Neural progenitor cell (in vitro differentiated cells): ENCODE measurements at regions not wholly inside any gene's neighbourhood (a gene's known extent, or its start where the extent isn't known, plus 50 kb on each side); places are given as distances from the start of the nearest gene placed in this dataset.

Experiments used
- CTCF ChIP-seq: fragments of 200-600 bp; sonication (generic); IDR thresholded peaks from 2 replicates; pipeline ENCODE4 v1.5.1; 2017; ENCODE audit warnings: antibody characterized with exemption, mild to moderate bottlenecking
- EZH2 ChIP-seq: fragments of 200-600 bp; sonication (generic); IDR thresholded peaks from 2 replicates; pipeline ENCODE4 v1.6.1; 2017; ENCODE audit warnings: antibody characterized with exemption, mild to moderate bottlenecking, moderate library complexity

- TF ChIP-seq CTCF, result no peak
- no peak for TF ChIP-seq EZH2
Observed at GRCh38 chr4:46506876-46507275, 116.9 kb upstream of the GABRA2 start.
